ENCODE measurements at regions not wholly inside any gene's neighbourhood (a gene's known extent, or its start where the extent isn't known, plus 50 kb on each side); places are given as distances from the start of the nearest gene placed in this dataset.

GRCh38 chr2:150570712-150571111 is 83.2 kb upstream of the RND3 start:
- TF ChIP-seq FOS (IDR thresholded peaks at IDR 0.05; ENCODE audit: borderline replicate concordance, insufficient read depth, low read length): peak; percentile 84
- peak; percentile 87 for TF ChIP-seq JUN (IDR thresholded peaks at IDR 0.05; ENCODE audit: borderline replicate concordance, insufficient read depth, insufficient read length, low read depth)
- TF ChIP-seq CTCF (IDR thresholded peaks at IDR 0.05; ENCODE audit: extremely low read depth in 1 of 2, insufficient read depth in 1 of 2, low read depth in 1 of 2, low read length in 2 of 2): no peak
- TF ChIP-seq MYC (IDR thresholded peaks at IDR 0.05; ENCODE audit: low read depth, low read length): no peak
- Histone ChIP-seq H3K9ac (replicated peaks; ENCODE audit: extremely low read depth, insufficient read depth, low read length) (no peak overlapping the region), H3K79me2 (ENCODE audit: control insufficient read depth, insufficient read depth, low read length) (no peaks in the 10 kb centered on the region), H3K9me1 (replicated peaks; ENCODE audit: control insufficient read depth, extremely low read depth, insufficient read depth, low read length) (no peaks in the 10 kb centered on the region), H2AFZ (ENCODE audit: low read depth, low read length) (peak overlapping the region; percentile 27), H3K4me2 (ENCODE audit: insufficient read depth, low read length) (no peak overlapping the region), H3K27ac (ENCODE audit: insufficient read depth, low read depth, low read length) (no peak overlapping the region), H3K4me1 (ENCODE audit: control insufficient read depth, extremely low read depth, insufficient read depth, low read length) (peaks cover 8% of the 10 kb centered on the region), H3K27me3 (ENCODE audit: control insufficient read depth in 2 of 2, insufficient read depth in 2 of 2, low read length in 2 of 2) (no peaks in the 10 kb centered on the region), H3K36me3 (ENCODE audit: control insufficient read depth in 2 of 2, extremely low read depth in 1 of 2, insufficient read depth in 2 of 2, low read length in 2 of 2) (no peaks in the 10 kb centered on the region), H4K20me1 (replicated peaks; ENCODE audit: control insufficient read depth, extremely low read depth, insufficient read depth, low read length) (no peaks in the 10 kb centered on the region), H3K9me3 (replicated peaks; ENCODE audit: control insufficient read depth, insufficient read depth, low read length) (no peaks in the 10 kb centered on the region), H3K4me3 (replicated peaks in 1 of 3; ENCODE audit: insufficient read depth in 1 of 3, low read depth in 1 of 3, low read length in 3 of 3) (no peak overlapping the region)
- BruUV-seq (replicated peaks): no TSS peak
- ChIA-PET CTCF (interaction anchor here (2.1 kb wide), 1 partner anchor 10 kb away, joined by 6 read pairs; no protein-coding TSS in a partner anchor), POLR2A (no interaction called here)
- dilution Hi-C loops (cut with MboI; ENCODE audit: extremely low pct_ligation_motif_present, low sequenced_read_pairs): no loop called here
- FAIRE-seq (no peak), DNase-seq (ENCODE audit: low read depth, low spot score) (peak; percentile 78)
- intact Hi-C loops (cut with micrococcal nuclease): no loop called here

DNA sequence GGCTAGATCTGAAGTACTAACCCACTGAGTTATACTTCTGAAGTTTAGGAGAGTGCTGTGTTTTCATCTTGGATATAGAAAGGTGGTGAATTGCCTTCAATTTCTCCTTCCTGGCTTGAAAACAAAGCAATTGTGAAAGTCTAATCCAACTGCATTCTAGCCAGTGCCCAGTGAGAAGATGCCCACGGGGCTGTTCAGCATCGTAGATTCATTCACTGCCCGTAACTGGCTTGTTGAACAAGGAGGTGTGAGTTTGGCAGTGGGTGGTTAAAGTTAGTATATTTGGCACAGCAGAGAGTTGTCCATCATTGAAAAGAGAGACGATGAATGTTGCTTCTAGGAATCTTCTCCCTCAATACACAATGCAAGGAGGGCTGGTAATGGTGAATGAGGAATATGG is 82.3 kb upstream of the RND3 start:
- Histone ChIP-seq H3K36me3 (ENCODE audit: control insufficient read depth in 2 of 2, extremely low read depth in 1 of 2, insufficient read depth in 2 of 2, low read length in 2 of 2) (no peaks in the 10 kb centered on the region), H3K9me3 (replicated peaks; ENCODE audit: control insufficient read depth, insufficient read depth, low read length) (no peaks in the 10 kb centered on the region), H3K4me1 (ENCODE audit: control insufficient read depth, extremely low read depth, insufficient read depth, low read length) (peaks cover 8% of the 10 kb centered on the region), H3K9me1 (replicated peaks; ENCODE audit: control insufficient read depth, extremely low read depth, insufficient read depth, low read length) (no peaks in the 10 kb centered on the region), H3K27me3 (ENCODE audit: control insufficient read depth in 2 of 2, insufficient read depth in 2 of 2, low read length in 2 of 2) (no peaks in the 10 kb centered on the region), H3K4me3 (replicated peaks in 1 of 3; ENCODE audit: insufficient read depth in 1 of 3, low read depth in 1 of 3, low read length in 3 of 3) (no peak overlapping the region), H4K20me1 (replicated peaks; ENCODE audit: control insufficient read depth, extremely low read depth, insufficient read depth, low read length) (no peaks in the 10 kb centered on the region), H3K79me2 (ENCODE audit: control insufficient read depth, insufficient read depth, low read length) (no peaks in the 10 kb centered on the region), H3K4me2 (ENCODE audit: insufficient read depth, low read length) (no peak overlapping the region), H2AFZ (ENCODE audit: low read depth, low read length) (no peak overlapping the region), H3K9ac (replicated peaks; ENCODE audit: extremely low read depth, insufficient read depth, low read length) (no peak overlapping the region), H3K27ac (ENCODE audit: insufficient read depth, low read depth, low read length) (no peak overlapping the region)
- FAIRE-seq (no peak), DNase-seq (ENCODE audit: low read depth, low spot score) (no peak)
- no peak for TF ChIP-seq CTCF (IDR thresholded peaks at IDR 0.05; ENCODE audit: extremely low read depth in 1 of 2, insufficient read depth in 1 of 2, low read depth in 1 of 2, low read length in 2 of 2)
- no peak for TF ChIP-seq POLR2AphosphoS5 (IDR thresholded peaks at IDR 0.05; ENCODE audit: insufficient read depth, low read depth, low read length)
- no peak for TF ChIP-seq POLR2A (IDR thresholded peaks at IDR 0.05; ENCODE audit: low read depth, low read length)
- no peak for TF ChIP-seq EZH2 (IDR thresholded peaks at IDR 0.05; ENCODE audit: borderline replicate concordance, low read depth, low read length, severe bottlenecking)
- TF ChIP-seq, protein P1, sequence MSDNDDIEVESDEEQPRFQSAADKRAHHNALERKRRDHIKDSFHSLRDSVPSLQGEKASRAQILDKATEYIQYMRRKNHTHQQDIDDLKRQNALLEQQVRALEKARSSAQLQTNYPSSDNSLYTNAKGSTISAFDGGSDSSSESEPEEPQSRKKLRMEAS (IDR thresholded peaks at IDR 0.05; ENCODE audit: insufficient read depth, insufficient read length): no peak
- TF ChIP-seq MYC (IDR thresholded peaks at IDR 0.05; ENCODE audit: low read depth, low read length): no peak
- no peak for TF ChIP-seq FOS (IDR thresholded peaks at IDR 0.05; ENCODE audit: borderline replicate concordance, insufficient read depth, low read length)
- TF ChIP-seq JUN (IDR thresholded peaks at IDR 0.05; ENCODE audit: borderline replicate concordance, insufficient read depth, insufficient read length, low read depth): no peak
- TF ChIP-seq GATA2 (IDR thresholded peaks at IDR 0.05; ENCODE audit: insufficient read depth, insufficient read length, low read depth, low read length): no peak
- no TSS peak for BruUV-seq (replicated peaks)
- ChIA-PET POLR2A (no interaction called here), CTCF (interaction anchor here (2.1 to 2.4 kb wide), 2 partner anchors 9 to 21 kb away, joined by 5 to 6 read pairs; no protein-coding TSS in a partner anchor)
- dilution Hi-C loops (cut with MboI; ENCODE audit: extremely low pct_ligation_motif_present, low sequenced_read_pairs): no loop called here
- intact Hi-C loops (cut with micrococcal nuclease): no loop called here

Measured in endothelial cell of umbilical vein (primary cell).